HG03135 (cell line): ENCODE measurements at regions not wholly inside any gene's neighbourhood (a gene's known extent, or its start where the extent isn't known, plus 50 kb on each side); places are given as distances from the start of the nearest gene placed in this dataset.

ENCODE experiments used
- ATAC-seq: cut with Tn5 transposase; IDR thresholded peaks from one replicate; pipeline ENCODE4 v1.9.1; 2021; ENCODE audit warnings: mild to moderate bottlenecking, moderate library complexity; ENCODE audit not compliant: unreplicated experiment

DNA sequence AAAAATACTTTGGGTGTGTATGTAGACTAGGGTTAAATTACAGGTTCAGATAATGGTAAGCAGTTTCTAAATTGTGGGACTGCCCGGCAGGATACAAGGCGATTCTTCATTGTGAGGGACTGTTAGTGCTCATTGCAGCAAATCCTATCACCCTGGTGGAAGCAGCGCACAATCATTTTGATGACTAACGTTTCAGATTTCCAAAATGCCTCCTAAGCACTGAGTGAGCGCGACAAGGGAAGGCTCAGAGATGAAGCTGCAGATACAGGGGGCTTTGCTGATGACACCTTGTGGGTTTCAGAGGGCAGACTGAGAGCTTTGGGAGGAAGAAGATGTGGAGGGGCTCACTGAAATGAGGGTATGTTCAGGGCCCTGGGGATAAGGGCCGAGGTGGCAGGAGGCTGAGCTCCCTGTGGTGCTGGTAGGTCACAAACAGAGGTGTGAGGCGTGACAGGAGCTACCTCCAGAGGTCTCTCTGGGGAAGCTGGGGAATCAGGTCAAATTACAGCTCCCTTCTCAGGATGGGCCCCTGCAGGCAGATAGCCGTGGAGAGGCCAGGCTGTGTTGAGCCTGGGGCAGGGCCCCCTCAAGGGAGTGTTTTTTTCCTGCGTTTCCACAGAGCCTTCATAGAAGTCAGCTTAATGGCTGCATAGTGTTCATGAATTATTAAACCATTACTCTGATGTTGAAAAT, 84.5 kb upstream of the FYN start:
- no peak for ATAC-seq

GRCh38 chr6:111958534-111958933, 85.3 kb upstream of the FYN start:
- ATAC-seq = no peak

GRCh38 chr6:111959766-111960165, 86.5 kb upstream of the FYN start:
- no peak for ATAC-seq

DNA sequence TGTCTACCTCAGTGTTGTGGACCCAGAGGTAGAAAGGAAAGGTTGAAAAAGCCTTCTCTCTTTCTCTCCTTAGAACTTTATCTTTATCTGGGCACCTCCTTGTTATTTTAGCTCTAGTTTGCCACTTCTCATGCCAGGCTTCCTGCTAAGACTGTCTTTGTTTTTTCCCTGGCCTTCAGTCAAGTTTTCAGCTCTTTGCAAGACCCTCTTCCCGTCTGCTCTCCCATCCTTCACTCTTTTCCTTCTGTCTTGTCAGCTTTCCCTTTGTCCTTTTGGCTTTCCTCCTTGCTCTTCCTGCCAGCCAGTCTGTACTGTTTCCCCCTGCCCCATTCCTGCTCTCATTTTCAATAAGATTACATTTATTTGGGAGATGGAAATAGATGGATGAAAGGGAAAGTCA, 86.8 kb upstream of the CCN6 start:
- ATAC-seq = no peak

GRCh38 chr6:111970426-111970825, 83.5 kb upstream of the CCN6 start:
- no peak for ATAC-seq

GRCh38 chr6:111971181-111971841, 82.6 kb upstream of the CCN6 start:
- no peak for ATAC-seq

- ATAC-seq = no peak
These were observed 81.9 kb upstream of the CCN6 start for GRCh38 chr6:111971866-111972532.

GRCh38 chr6:111972745-111973117, 81.2 kb upstream of the CCN6 start:
- ATAC-seq = no peak

DNA sequence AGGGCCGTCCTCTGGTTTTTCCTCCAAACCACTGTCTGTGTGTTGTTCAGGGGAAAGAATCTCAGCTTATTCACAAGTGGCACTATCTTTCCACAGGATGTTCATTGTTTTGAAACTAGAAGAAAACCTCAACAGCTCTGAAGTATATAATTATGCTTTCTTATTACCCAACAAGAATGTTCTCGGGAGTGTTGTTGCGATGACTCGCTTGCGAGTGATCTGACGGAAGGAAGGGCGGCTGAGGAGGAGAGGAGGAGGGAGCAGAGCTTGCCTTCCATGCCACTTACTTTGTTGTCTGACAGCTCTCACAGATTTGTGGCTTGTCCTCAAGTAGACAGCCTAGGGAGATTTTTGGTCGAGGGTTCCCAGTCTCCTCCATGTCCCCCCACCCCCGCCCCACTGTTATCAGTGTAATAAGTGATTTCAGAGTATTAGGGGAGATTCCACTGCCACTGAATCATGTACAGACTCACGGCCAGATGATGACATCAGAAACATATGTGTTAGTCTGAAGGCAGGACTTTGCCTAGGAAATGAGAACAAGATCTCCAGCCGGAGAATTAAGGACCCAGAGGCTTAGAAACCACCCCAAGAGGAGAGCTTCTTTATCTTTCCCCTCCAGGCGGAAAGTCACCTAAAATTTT, 80.7 kb upstream of the CCN6 start:
- ATAC-seq = no peak

DNA sequence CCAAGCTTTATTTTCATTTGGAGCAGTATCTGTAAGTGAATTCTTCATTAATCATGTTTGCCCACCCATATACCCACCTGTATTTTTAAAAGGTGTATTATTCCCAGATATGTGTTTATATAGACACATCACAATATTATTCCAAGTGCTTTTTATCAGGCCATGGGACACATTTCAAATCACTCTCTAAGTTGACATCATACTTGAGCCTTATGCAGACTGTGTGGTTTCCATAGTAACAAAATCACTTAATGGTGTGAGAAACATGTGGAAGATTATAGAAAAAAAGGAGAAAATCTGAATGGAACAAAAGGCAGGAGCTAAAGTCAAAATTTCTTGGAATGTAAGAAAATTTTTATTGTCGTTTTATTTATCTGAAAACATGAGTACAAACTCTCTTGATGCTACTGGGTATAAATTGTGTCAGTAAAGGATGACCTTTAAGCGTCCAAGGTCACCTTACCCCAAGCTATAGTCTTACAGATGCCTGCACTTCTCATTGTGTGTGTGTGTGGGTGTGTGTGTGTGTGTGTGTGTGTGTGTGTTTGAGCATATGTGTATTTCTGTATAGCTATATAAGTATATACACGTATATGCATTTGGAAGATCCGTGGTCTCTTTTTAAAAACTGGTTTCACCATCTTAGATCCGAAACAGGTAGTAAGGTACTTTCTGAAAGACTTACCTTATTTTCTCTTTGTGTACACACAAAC, 79.8 kb upstream of the CCN6 start:
- ATAC-seq = no peak

GRCh38 chr6:111975466-111975865, 78.4 kb upstream of the CCN6 start:
- ATAC-seq = no peak

DNA sequence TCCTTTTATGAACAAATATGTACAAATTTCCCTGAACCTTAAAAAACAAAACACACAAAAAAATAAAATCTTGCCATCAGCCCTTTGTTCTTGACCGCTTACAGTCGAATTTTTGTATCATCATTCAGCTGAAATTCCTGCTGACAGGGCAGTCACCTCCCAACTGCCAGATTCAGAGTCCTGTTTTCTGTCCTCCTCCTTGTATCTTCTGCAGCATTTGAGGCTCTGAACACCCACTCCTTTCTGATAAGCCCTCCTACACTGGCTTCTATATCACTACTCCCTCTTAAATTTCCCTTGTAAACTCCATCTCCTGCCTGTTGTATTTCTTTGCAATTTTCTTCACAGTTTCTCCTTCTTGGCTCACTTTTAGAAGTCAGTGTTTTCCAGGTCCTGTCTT, 77.8 kb upstream of the CCN6 start:
- ATAC-seq = no peak

DNA sequence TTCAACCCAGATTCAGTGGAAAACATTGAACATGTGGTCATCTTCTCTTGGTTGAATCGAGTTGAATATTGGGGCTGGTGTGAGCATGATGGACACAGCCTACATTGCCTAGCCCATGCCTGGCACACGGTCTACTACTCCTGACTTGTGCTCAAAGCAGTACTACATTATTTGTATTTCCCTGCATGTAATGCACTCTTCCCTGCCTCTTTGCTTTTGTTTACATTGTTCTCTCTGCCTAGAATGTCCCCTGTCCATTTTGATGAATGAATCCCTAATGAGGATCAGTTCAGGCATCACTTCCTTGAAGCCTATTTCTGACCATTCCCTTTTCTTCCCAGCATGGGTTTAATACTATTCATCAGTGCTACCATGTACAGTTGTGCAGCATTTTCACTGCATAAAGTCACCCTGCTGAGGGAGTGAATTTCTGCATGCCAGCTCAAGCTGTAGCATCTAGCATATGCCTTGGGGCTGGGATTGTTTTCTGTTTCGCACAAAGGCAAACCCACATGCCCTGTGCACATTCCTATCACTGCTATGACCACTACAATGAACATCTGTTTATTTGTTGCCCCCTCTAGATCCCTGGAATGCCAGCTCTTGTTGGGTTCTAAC, 75.3 kb upstream of the CCN6 start:
- ATAC-seq = no peak

DNA sequence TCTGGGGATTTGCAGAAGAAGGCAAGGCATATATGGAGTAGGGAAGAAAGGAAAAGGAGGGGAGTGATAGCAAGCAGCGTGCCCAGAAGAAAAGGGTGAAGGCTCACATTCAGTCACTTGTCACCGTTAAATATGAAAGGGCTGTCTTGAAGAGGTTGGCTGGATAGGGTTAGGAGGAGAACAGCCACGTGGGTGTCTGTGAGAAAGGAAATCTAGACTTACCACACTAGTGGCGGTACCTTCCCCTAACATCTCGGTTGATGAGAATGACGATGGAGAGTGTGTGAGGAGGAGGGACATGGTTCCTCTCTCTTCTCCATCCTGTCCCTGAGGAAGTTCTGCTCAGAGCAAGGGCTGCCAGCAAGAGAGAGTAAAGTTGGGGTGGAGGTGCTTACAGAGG, 74.3 kb upstream of the CCN6 start:
- no peak for ATAC-seq

DNA sequence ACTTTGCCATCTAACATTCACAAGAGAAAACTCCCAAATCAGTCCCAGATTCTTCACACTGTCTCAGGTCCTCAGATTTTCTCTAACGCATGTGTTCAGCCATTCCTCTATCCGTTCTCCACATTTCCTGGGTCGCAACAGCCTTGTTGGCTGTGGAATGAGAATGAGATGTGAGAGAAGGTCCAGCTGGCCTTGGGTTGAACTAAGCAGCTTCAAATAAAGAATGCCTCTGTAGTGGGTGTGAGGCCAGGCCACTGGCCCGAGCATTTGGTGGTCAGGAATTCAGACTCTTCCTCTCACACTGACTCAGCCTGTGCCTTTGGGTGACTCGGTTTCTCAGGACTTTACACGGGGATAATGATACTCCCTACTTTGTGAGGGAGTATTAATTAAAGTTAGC, 73.8 kb upstream of the CCN6 start:
- no peak for ATAC-seq

- ATAC-seq = no peak
These were observed 72.7 kb upstream of the CCN6 start for GRCh38 chr6:111980971-111981840.

GRCh38 chr6:111982681-111983080, 71.2 kb upstream of the CCN6 start:
- no peak for ATAC-seq

DNA sequence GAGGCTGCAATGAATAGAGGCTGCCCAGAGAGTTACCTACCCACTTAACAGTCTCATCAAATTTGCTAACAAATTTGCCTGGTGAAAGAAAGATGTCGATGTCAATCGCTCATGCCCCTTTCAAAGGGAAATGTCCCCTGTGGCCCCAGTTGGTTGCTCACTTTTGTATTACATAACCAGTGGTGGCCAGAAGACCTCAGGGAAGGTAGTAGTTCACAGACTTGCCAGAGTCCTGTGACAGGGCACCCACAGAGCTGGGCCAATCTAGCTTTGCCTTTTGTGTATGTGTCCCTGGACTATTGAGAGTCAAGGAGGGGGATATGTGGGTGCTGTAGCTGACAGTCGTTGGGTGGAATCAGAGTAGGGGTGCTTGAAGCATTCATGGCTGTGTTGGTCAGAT, 70.7 kb upstream of the CCN6 start:
- ATAC-seq = no peak

DNA sequence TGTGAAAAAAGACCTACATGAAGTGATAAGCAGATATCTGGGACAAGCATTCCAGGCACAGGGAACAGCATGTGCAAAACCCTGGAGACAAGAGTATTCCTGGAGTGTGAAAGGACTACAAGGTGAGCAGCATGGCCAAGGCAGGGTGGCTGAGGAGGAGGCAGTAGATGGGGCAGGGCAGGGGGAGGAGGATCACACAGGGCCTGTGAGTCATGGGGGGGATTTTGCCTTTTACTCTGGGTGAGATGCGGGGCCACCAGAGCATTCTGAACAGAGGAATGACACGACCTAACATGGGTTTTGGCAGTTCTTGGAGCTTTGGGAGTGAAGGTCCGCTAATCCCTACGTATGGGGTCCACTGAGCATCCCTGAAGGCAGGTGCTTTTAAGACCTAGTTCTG, 69.8 kb upstream of the CCN6 start:
- ATAC-seq = no peak
